LHCN-M2 (cell line): ENCODE measurements at regions not wholly inside any gene's neighbourhood (a gene's known extent, or its start where the extent isn't known, plus 50 kb on each side); places are given as distances from the start of the nearest gene placed in this dataset.

Experiments
- DNase-seq: peaks from one replicate; pipeline ENCODE4 v3.0.0-alpha.2; 2012; ENCODE audit warnings: low read depth

DNA sequence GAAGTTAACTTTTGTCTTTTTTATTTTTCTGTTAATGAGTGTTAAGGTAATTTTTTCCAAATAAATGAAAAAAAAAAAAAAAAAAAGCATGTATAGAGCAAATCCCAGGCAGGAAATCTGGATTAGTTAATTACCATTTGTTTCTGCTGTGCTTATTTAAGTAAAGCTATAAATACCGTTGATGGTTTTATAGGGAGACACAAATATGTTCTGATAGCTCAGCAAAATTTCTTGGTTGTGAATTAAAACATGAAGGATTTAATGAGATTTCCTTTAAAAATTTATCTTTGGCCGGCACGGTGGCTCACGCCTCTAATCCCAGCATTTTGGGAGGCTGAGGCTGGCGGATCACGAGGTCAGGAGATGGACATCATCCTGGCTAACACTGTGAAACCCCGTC lies 189.4 kb downstream of the CD109 start:
- DNase-seq: no peak

DNA sequence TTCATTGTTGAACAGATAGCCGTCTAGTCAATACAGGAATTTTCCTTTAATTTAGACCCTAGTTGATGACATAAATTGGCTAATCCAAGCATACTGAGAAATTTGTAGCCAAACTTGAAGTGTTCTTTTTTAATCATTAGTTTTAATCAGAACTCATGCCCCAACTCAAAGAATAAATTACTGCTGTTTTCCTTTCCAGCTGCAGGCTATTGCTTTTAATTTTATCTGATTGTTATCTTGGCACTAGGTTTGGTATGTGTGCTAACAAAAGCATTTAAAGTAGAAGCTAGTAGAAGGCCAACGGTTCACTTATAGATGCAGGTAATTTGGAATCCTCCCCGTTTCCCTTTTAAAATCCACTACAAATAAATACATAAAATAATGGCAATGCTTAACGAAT lies 188.5 kb downstream of the CD109 start:
- DNase-seq: no peak

DNA sequence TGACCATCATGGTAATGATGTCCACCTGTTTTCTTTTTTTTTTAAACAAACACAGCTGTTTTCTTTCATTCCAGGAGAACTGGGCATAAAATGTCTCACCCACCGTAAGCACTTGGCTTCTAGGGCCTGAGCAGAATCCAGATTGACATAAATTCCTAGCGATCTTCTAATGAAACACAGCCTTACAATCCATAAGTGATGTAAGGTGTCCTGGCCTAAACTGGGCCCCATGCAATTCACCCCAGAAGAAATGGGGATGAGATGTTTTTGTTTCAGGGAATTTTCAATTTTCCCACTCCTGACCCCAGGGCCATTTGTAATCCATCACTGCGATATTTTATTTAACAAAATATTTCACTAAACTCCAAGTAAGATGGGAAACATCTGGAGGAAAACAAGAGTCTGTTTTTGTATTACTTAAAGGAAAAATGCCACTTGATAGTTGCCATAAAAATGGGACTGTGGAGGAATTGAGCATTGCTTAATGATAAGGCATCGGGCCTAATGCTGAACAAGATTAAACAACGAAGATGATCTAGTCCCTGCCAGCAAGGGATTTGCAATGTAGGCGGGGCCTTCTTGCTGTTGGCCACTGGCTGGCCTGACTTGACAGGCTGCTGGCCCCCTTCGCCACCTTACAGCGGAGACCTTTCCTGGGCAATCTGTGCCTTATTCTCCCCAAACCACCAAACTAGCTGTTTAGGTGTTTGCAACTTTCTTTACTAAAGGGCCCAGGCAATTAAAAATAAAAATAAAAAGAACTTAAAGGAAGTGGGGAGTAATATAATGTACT lies 183.7 kb downstream of the CD109 start:
- peak; percentile 60 for DNase-seq

DNA sequence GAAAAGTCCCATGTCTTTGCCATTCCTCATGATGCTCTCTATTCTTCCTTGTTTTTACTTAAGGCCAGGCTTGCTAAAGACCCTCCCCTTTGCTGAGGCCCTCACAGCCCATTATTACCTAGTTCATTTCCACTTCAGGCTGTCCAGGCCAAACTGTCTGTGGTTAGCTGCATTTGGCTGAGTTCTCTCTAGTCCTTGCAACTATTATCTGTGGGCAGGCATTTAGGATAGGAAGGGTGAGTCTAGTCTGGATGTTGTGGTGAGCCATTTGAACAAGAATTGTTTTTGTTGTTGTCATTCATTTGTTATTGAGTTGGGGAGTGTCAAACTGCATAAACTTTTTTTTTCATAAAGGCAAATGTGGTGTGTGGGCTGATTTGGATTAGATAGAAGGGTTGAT lies 182.4 kb downstream of the CD109 start:
- peak; percentile 10 for DNase-seq
